Effector CD4-positive, alpha-beta T cell (primary cell): ENCODE measurements at regions not wholly inside any gene's neighbourhood (a gene's known extent, or its start where the extent isn't known, plus 50 kb on each side); places are given as distances from the start of the nearest gene placed in this dataset.
"Not testable (repeated sequence)": the region's sequence is repeated elsewhere in the genome, so short reads cannot be mapped to it uniquely, and the experiment has no call there.

Experiments used
- DNase-seq: peaks from one replicate; pipeline ENCODE4 v3.0.0-alpha.2; 2020

DNA sequence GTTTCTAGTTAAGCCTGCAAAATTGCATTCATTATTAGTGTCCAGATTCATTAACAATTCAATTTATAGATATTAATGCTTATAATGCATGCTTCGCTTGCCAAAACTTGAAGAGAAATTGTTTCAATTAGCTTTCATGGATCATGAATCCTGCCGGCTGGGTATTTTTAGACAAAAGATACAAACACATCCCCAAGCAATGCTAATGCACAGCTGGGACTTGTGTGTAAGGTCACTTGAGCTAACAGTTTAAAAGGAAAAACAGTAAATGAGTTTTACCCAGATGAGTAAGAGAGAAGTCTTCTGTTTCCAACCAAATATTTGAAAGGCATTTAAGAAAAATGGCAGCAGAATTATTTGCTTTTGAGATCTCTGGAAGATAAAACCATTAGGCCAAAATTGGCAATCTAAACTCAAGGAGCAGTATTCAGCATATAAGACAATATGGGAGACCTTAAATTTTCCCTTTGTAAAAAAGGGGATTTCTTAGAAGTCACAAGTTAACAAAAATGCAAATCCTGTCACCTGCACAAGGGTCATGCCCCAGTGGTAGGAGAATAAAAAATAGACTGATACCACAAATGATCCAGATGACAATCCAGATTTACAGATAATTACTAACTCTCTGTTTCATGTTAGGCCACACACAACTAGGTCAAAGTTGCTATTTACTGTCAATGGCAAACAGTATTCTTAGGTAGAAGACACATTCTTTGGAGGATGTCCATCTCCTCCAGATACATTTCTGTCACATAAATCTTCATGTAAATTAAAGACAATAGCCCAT lies 418.4 kb upstream of the PMFBP1 start:
- no peak for DNase-seq

DNA sequence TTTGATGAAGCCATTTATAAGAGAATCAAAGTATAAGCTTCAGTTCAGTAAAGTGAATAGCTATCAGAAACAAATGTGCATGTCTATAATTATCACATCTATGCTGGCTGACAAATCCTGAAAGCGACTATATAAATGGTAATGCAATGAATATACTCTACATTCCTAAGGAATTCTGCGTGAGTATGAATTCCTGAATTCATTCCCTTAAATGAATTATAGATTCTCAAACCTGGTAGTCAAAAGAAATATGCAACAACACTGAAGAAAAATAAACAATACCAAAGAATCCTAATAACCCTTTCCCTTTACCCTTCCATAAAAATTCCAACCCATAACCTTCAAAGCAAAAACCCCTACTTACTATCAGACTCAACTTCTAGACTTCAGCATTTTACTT lies 416.6 kb upstream of the PMFBP1 start:
- no peak for DNase-seq

GRCh38 chr16:72578061-72578460 lies 406.1 kb upstream of the PMFBP1 start:
- DNase-seq: not testable (repeated sequence)

GRCh38 chr16:72576189-72576588 lies 404.2 kb upstream of the PMFBP1 start:
- DNase-seq: no peak

DNA sequence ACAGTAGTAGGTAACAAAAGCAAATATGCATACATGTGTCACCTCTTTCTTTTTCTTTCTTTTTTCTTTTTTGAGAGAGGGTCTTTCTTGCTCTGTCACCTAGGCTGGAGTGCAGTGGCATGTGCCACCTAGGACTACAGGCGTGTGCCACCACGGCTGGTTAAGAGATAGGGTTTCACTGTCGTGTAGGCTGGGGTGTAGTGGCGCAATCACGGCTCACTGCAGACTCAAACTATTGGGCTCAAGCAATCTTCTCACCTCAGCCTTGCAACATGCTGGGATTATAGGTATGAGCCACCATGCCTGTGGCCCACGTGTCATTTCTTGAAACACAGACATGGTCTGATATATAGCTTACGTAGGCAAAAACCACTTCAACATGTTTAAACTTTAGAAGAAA lies 397.7 kb upstream of the PMFBP1 start:
- no peak for DNase-seq

GRCh38 chr16:72568502-72568901 lies 396.5 kb upstream of the PMFBP1 start:
- DNase-seq: no peak

DNA sequence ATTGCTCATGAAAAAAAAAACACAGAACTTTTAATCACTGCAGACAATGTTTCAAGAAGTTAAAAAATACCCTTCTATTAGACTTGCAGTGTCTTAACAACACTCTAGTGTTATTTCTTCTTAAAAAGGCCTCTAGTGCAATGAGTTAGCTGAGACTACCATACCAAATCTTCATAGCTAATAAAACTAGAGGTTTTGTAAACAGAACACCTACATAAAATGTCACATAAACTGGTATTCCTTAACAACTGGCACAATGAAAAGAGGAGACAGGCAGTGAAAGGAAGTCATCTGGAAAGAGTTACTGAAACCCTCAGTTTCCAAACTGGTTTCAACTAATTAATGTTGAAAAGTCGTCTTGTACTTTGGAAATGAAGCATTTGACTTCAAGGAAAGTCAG lies 394.2 kb upstream of the PMFBP1 start:
- DNase-seq: no peak

DNA sequence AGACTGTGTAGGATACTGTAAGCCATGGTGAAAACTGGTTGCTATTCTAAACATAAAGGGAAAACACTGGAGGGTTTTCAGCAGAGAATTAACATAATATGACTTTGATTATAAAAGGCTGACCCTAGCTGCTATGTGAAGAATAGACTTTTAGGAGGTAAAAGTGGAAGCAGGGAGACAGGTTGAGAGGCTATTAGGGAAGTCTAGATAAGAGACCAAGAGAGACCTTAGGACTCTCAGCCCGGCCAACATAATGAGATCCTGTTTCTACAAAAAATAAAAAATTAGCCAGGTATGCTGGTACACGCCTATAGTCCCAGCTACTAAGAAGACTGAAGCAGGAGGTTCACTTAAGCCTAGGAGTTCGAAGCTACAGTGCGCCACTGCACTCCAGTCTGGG lies 393.2 kb upstream of the PMFBP1 start:
- DNase-seq: no peak

GRCh38 chr16:72560617-72561016 lies 388.7 kb upstream of the PMFBP1 start:
- DNase-seq: no peak

GRCh38 chr16:72558501-72558900 lies 386.5 kb upstream of the PMFBP1 start:
- no peak for DNase-seq

- no peak for DNase-seq
These were observed 383.0 kb upstream of the PMFBP1 start for GRCh38 chr16:72554935-72555334.

- no peak for DNase-seq
These were observed 380.7 kb upstream of the PMFBP1 start for GRCh38 chr16:72552654-72553053.

DNA sequence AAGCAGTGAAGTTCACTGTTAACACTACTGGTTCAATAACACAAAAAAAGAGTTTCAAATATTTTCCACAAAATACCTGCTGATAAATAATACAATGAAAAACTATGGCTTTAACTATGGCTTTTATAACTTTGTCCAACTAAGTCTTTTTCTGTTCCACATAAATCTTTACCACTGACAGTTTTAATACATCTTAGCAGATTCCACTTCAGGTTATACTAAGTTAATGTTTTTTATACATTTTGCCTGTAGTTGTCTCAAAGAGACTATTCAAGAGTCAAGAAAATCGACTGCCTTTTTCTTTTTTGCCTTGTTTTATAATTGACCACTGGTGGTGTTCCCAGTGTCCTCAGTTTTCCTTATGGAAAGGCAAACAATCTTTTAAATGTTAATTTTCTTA lies 379.7 kb upstream of the PMFBP1 start:
- no peak for DNase-seq

GRCh38 chr16:72549878-72550277 lies 377.9 kb upstream of the PMFBP1 start:
- DNase-seq: no peak

DNA sequence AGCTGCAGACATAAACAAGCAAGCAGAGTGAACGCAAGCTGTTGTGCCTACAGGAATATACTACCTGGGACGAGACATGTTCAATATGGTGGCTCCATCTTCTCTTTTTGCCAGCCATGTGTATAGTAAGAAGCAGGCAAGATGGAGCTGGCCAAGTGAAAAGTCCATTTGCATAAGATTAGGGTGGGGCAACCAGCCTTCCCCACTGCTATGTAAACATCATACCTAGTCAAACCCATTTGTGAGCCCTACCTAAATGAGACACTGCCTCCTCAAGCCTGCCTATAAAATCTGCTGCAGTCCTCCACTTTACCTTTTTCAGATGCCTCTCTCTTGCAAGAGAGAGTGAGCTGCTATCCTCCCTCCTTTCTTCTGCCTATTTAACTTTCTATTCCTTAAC lies 370.1 kb upstream of the PMFBP1 start:
- no peak for DNase-seq

DNA sequence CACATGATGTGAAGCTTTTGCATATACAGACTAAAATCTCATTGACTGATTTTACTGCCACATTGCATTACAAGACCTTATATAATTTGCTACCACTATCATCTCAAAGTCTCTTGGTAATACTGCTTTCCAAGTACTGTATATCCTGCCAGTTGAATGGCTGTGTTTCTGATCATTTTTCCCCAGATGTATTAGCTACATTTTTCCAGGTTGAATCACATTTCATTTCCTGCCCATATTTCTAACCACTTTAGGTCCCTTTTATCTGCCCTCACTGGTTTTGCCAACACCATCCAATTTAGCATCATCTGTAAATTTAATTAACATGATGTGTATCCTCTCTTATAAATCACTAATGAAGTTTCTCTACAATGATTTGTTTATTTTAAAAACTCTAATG lies 365.7 kb upstream of the PMFBP1 start:
- DNase-seq: no peak

- no peak for DNase-seq
These were observed 364.9 kb upstream of the PMFBP1 start for GRCh38 chr16:72536723-72537435.

GRCh38 chr16:72532906-72533410 lies 361.0 kb upstream of the PMFBP1 start:
- no peak for DNase-seq

DNA sequence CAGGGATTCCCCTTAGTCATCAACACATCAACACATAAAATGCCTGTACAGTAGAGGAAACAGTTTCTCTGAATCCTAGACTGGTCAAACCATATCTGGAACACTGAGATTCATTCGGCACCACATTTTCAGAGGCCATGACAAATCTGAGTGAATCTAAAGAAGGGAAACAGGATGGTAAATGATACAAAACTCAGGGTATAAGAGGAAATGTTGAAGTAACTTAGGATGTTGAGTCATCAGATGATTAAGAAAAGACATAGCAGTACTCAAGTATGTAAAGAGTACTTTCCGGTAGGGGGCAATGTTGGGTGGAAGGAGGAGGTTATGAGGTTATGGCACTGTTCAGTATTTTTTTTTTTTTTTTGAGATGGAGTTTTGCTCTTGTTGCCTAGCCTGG lies 358.5 kb upstream of the PMFBP1 start:
- DNase-seq: no peak

- no peak for DNase-seq
These were observed 351.1 kb upstream of the PMFBP1 start for GRCh38 chr16:72523087-72523486.

DNA sequence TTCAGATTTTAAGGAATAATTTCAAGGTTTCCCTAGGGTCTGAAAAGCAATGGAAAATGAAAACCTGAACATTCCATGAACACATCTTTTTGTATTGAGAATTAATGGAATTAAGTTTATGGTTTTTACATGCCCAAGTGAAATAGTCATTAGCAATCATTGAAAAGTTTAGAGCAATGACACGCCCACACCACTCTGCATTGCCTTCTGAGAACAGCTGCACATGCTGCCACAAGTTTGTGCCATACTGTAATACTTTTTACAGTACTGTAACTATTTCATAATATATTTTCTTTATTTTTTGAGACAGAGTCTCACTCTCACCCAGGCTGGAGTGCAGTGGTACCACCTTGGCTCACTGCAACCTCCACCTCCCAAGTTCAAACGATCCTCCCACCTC lies 345.2 kb upstream of the PMFBP1 start:
- DNase-seq: no peak

DNA sequence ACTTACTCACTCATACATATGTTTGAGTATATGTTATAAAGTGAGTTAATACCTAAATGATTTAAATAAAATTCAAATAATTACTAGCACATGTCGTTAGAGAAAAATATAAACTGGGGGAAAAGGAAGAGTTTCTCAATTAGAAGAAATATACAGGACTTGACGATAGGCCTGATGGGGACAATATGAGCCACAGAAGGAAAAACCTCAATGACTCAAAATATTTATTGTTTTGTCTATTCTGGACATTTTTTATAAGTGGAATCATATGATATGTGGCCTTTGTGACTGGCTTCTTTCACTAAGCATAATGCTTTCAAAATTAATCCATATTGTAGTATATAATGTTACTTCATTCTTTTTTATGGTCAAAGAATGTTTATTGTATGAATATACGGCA lies 339.2 kb upstream of the PMFBP1 start:
- no peak for DNase-seq

- no peak for DNase-seq
These were observed 336.2 kb upstream of the PMFBP1 start for GRCh38 chr16:72508191-72508590.

DNA sequence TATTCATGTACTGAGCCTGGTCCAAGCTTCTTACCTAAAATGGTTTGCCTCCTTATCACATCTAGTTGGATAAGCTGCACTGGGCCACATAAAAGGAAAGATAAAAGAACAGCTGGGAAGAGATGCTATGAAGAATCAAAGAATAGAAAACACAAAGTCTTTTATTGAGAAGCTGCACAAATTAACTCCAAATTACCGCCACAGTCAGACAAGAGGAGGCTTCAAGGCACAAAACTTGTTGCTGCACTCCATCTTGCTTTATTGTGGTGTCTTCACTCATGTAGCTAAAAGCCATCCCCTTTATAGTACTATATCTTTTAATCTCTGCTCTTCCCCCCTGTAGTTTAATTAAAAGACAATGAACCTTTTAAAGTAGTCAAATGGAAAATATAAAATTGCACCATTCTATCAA lies 330.6 kb upstream of the PMFBP1 start:
- DNase-seq: no peak
